ENCODE measurements at regions not wholly inside any gene's neighbourhood (a gene's known extent, or its start where the extent isn't known, plus 50 kb on each side); places are given as distances from the start of the nearest gene placed in this dataset.

DNA sequence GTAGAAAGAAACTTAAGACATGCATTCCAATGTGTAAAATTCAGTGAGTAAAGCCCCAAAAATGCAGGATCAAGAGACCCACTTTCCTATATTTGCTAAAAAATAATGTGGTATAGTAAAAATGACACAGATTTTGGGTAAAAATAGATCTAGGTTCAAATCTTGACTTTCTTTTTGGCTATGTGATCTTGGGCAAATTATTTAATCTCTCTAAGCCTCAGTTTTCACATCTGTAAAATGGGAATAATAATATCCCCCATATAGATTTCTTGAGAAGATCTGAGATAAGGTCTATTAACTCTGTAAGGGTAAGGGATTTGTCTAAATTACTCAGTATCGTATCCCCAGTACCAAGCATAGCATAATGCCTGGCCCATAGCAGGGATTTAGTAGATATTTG, 172.3 kb downstream of the CARTPT start:
- peaks cover 3% of the 10 kb centered on the region for H3K4me1 ChIP-seq (ENCODE audit: insufficient read depth, low read length, severe bottlenecking)
- H3K79me2 ChIP-seq (ENCODE audit: insufficient read depth, low read length): no peaks in the 10 kb centered on the region
- H3F3A ChIP-seq (ENCODE audit: insufficient read depth, low read length): no peaks in the 10 kb centered on the region
- H3K9ac ChIP-seq (ENCODE audit: low read length): no peak overlapping the region
- no peaks in the 10 kb centered on the region for H4K20me1 ChIP-seq (ENCODE audit: insufficient read depth, low read length)
- no peak overlapping the region for H3K4me3 ChIP-seq (ENCODE audit: low read depth, low read length, poor library complexity, severe bottlenecking)
- H3K9me3 ChIP-seq (ENCODE audit: low read length): no peaks in the 10 kb centered on the region
- H3K9me2 ChIP-seq (ENCODE audit: low read depth, low read length): no peaks in the 10 kb centered on the region
- no peak overlapping the region for H3K4me2 ChIP-seq (ENCODE audit: low read length)
- H2AFZ ChIP-seq (ENCODE audit: low read length): no peak overlapping the region
- H3K27ac ChIP-seq (ENCODE audit: low read depth, low read length, poor library complexity, severe bottlenecking): no peak overlapping the region
- TF ChIP-seq, protein P1, sequence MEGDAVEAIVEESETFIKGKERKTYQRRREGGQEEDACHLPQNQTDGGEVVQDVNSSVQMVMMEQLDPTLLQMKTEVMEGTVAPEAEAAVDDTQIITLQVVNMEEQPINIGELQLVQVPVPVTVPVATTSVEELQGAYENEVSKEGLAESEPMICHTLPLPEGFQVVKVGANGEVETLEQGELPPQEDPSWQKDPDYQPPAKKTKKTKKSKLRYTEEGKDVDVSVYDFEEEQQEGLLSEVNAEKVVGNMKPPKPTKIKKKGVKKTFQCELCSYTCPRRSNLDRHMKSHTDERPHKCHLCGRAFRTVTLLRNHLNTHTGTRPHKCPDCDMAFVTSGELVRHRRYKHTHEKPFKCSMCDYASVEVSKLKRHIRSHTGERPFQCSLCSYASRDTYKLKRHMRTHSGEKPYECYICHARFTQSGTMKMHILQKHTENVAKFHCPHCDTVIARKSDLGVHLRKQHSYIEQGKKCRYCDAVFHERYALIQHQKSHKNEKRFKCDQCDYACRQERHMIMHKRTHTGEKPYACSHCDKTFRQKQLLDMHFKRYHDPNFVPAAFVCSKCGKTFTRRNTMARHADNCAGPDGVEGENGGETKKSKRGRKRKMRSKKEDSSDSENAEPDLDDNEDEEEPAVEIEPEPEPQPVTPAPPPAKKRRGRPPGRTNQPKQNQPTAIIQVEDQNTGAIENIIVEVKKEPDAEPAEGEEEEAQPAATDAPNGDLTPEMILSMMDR (IDR thresholded peaks at IDR 0.05; ENCODE audit: low read length): no peak
- no peak for TF ChIP-seq EZH2 (IDR thresholded peaks at IDR 0.05; ENCODE audit: borderline replicate concordance, low read length)
- no peaks in the 10 kb centered on the region for H3K36me3 ChIP-seq (ENCODE audit: insufficient read depth, low read length)
- no peaks in the 10 kb centered on the region for H3K27me3 ChIP-seq (ENCODE audit: insufficient read depth, low read length)

DNA sequence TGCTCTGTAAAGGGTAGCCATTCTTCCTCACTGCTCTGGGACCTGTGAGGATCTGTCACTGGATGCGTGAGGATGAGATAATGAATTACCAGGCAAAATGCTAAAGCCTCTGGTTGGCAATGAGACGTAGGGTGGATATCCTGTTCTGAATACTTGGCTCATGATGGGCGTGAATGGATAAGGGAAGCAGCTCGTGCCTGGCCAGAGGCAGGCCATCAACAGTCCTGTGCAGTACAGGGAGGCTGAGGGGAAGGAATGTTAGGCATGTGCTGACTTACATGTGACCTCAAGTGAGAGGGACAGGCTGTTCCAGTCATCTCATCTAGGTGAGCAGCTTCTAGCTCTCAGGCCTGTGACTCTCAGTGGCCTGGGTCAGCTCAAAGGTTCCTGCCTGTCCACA, 172.8 kb downstream of the CARTPT start:
- Histone ChIP-seq H3K4me3 (ENCODE audit: low read depth, low read length, poor library complexity, severe bottlenecking) (no peak overlapping the region), H3K79me2 (ENCODE audit: insufficient read depth, low read length) (no peaks in the 10 kb centered on the region), H3K4me2 (ENCODE audit: low read length) (no peak overlapping the region), H3K9me2 (ENCODE audit: low read depth, low read length) (no peaks in the 10 kb centered on the region), H3K4me1 (ENCODE audit: insufficient read depth, low read length, severe bottlenecking) (peaks cover 3% of the 10 kb centered on the region), H3K27ac (ENCODE audit: low read depth, low read length, poor library complexity, severe bottlenecking) (no peak overlapping the region), H3K9ac (ENCODE audit: low read length) (no peak overlapping the region), H2AFZ (ENCODE audit: low read length) (no peak overlapping the region), H3K9me3 (ENCODE audit: low read length) (no peaks in the 10 kb centered on the region), H3K36me3 (ENCODE audit: insufficient read depth, low read length) (no peaks in the 10 kb centered on the region), H4K20me1 (ENCODE audit: insufficient read depth, low read length) (no peaks in the 10 kb centered on the region), H3K27me3 (ENCODE audit: insufficient read depth, low read length) (no peaks in the 10 kb centered on the region), H3F3A (ENCODE audit: insufficient read depth, low read length) (no peaks in the 10 kb centered on the region)
- TF ChIP-seq, protein P1 (IDR thresholded peaks at IDR 0.05; ENCODE audit: low read length): no peak

- Histone ChIP-seq H2AFZ (ENCODE audit: low read length) (no peak overlapping the region), H3K36me3 (ENCODE audit: insufficient read depth, low read length) (no peaks in the 10 kb centered on the region), H3K4me3 (ENCODE audit: low read depth, low read length, poor library complexity, severe bottlenecking) (no peak overlapping the region), H3K4me1 (ENCODE audit: insufficient read depth, low read length, severe bottlenecking) (no peaks in the 10 kb centered on the region), H3K9me3 (ENCODE audit: low read length) (no peaks in the 10 kb centered on the region), H3K4me2 (ENCODE audit: low read length) (no peak overlapping the region), H3K79me2 (ENCODE audit: insufficient read depth, low read length) (no peaks in the 10 kb centered on the region), H3K27ac (ENCODE audit: low read depth, low read length, poor library complexity, severe bottlenecking) (no peak overlapping the region), H3F3A (ENCODE audit: insufficient read depth, low read length) (no peaks in the 10 kb centered on the region), H4K20me1 (ENCODE audit: insufficient read depth, low read length) (no peaks in the 10 kb centered on the region), H3K9ac (ENCODE audit: low read length) (no peak overlapping the region), H3K9me2 (ENCODE audit: low read depth, low read length) (no peaks in the 10 kb centered on the region), H3K27me3 (ENCODE audit: insufficient read depth, low read length) (no peaks in the 10 kb centered on the region)
- TF ChIP-seq EZH2 (IDR thresholded peaks at IDR 0.05; ENCODE audit: borderline replicate concordance, low read length): no peak
- TF ChIP-seq, protein P1 (IDR thresholded peaks at IDR 0.05; ENCODE audit: low read length): no peak
Observed at GRCh38 chr5:71892641-71893365, 173.7 kb downstream of the CARTPT start.

Measured in OCI-LY1 (cell line).